K562 (cell line): ENCODE measurements at regions not wholly inside any gene's neighbourhood (a gene's known extent, or its start where the extent isn't known, plus 50 kb on each side); places are given as distances from the start of the nearest gene placed in this dataset.

Experiments
- ARID3A ChIP-seq: IDR thresholded peaks from 2 replicates; pipeline ENCODE4 v1.6.1; 2012; ENCODE audit warnings: low read depth, low read length, improper control_type of control experiment, borderline replicate concordance
- CTCF ChIP-seq, 3 experiments: IDR thresholded peaks in 2 of 3; conservative IDR thresholded peaks in 1 of 3; 2 replicates each; pipeline ENCODE4 v1.5.1; 2011 to 2012; ENCODE audit warnings: low read length in 3 of 3, mild to moderate bottlenecking in 3 of 3, control low read depth in 2 of 3, improper control_type of control experiment in 1 of 3, inconsistent platforms in 1 of 3, low read depth in 1 of 3, mixed read lengths in 1 of 3, moderate library complexity in 1 of 3; ENCODE audit not compliant: insufficient read depth in 2 of 3
- HNRNPH1 ChIP-seq: fragments of 200-400 bp; formaldehyde crosslinking; optimal IDR thresholded peaks from 2 replicates; pipeline ENCODE3; 2017; ENCODE audit warnings: low read depth, mild to moderate bottlenecking, low read length, moderate library complexity
- MYBL2 ChIP-seq, 2 experiments: fragments of 450-650 bp in 1 of 2; sonication (generic) in 1 of 2; formaldehyde crosslinking in 1 of 2; IDR thresholded peaks; 2 replicates each; pipeline versions ENCODE4 v1.6.1 to v1.8.1; 2017 to 2022; ENCODE audit warnings: borderline replicate concordance in 1 of 2, inconsistent platforms in 1 of 2, low read depth in 1 of 2, mild to moderate bottlenecking in 1 of 2, missing genetic modification reagents in 1 of 2, moderate library complexity in 1 of 2
- NONO ChIP-seq, 2 experiments: fragments of 200-400 bp in 1 of 2; fragments of 450-650 bp in 1 of 2; formaldehyde crosslinking in 1 of 2; IDR thresholded peaks; 2 replicates each; pipeline ENCODE4 v1.6.1; 2017; ENCODE audit warnings: low read depth in 2 of 2, mild to moderate bottlenecking in 2 of 2, moderate library complexity in 2 of 2, low read length in 1 of 2
- POLR2A ChIP-seq: fragments of 450-650 bp; conservative IDR thresholded peaks from 2 replicates; pipeline ENCODE4 v1.6.1; 2016
- POLR2AphosphoS5 ChIP-seq: IDR thresholded peaks from 2 replicates; pipeline ENCODE4 v1.6.1; 2011; ENCODE audit warnings: mild to moderate bottlenecking, low read depth, low read length, moderate library complexity; ENCODE audit not compliant: control insufficient read depth, insufficient read depth
- ZBTB1 ChIP-seq: sonication (generic); formaldehyde crosslinking; IDR thresholded peaks from 2 replicates; pipeline ENCODE4 v1.8.1; 2023; ENCODE audit warnings: missing genetic modification reagents, low read depth, mild to moderate bottlenecking, borderline replicate concordance
- ZFX ChIP-seq: sonication (generic); formaldehyde crosslinking; IDR thresholded peaks from 2 replicates; pipeline ENCODE4 v1.8.0; 2022; ENCODE audit warnings: mild to moderate bottlenecking, missing genetic modification reagents, moderate library complexity

- TF ChIP-seq CTCF (IDR thresholded peaks at IDR 0.05 in 2 of 3, conservative IDR thresholded peaks at IDR 0.05 in 1 of 3; ENCODE audit: insufficient read depth in 2 of 3, low read depth in 1 of 3, low read length in 3 of 3): no peak
- no peak for TF ChIP-seq POLR2A
- TF ChIP-seq ARID3A: no peak
- TF ChIP-seq HNRNPH1: no peak
- no peak for TF ChIP-seq MYBL2 (IDR thresholded peaks at IDR 0.05; ENCODE audit: low read depth)
- TF ChIP-seq MYBL2 (CRISPR knock-in tag; IDR thresholded peaks at IDR 0.05; ENCODE audit: borderline replicate concordance): no peak
- no peak for TF ChIP-seq NONO (IDR thresholded peaks at IDR 0.05; ENCODE audit: low read depth in 2 of 2, low read length in 1 of 2)
- TF ChIP-seq ZBTB1 (CRISPR knock-in tag): no peak
- TF ChIP-seq POLR2AphosphoS5: no peak
- TF ChIP-seq ZFX (CRISPR knock-in tag): no peak
Observed at GRCh38 chr7:25966469-25966868, 185.5 kb upstream of the NFE2L3 start.
